Kidney epithelial cell (primary cell): ENCODE measurements at regions not wholly inside any gene's neighbourhood (a gene's known extent, or its start where the extent isn't known, plus 50 kb on each side); places are given as distances from the start of the nearest gene placed in this dataset.

Experiments
- DNase-seq: peaks from one replicate; pipeline ENCODE4 v3.0.0-alpha.2; 2010; ENCODE audit warnings: low read depth
- H3K27me3 ChIP-seq: 2 replicates; pipeline ENCODE4 v1.6.0; 2011; ENCODE audit warnings: low read length; ENCODE audit not compliant: control insufficient read depth, insufficient read depth
- H3K36me3 ChIP-seq: 2 replicates; pipeline ENCODE4 v1.5.1; 2011; ENCODE audit warnings: low read length; ENCODE audit not compliant: control insufficient read depth, insufficient read depth
- H3K4me3 ChIP-seq: 2 replicates; pipeline ENCODE4 v1.5.1; 2011; ENCODE audit warnings: low read depth, mild to moderate bottlenecking, control low read depth, low read length
- TF ChIP-seq, protein P1 (sequence below): IDR thresholded peaks from 2 replicates; pipeline ENCODE4 v1.5.1; 2011; ENCODE audit warnings: mild to moderate bottlenecking, moderate library complexity, low read length, control low read depth, inconsistent platforms; ENCODE audit not compliant: insufficient read depth, poor library complexity, severe bottlenecking

GRCh38 chr9:106738109-106738508 is 124.9 kb upstream of the ZNF462 start:
- H3K36me3 ChIP-seq: no peaks in the 10 kb centered on the region
- no peak for DNase-seq
- TF ChIP-seq, protein P1, sequence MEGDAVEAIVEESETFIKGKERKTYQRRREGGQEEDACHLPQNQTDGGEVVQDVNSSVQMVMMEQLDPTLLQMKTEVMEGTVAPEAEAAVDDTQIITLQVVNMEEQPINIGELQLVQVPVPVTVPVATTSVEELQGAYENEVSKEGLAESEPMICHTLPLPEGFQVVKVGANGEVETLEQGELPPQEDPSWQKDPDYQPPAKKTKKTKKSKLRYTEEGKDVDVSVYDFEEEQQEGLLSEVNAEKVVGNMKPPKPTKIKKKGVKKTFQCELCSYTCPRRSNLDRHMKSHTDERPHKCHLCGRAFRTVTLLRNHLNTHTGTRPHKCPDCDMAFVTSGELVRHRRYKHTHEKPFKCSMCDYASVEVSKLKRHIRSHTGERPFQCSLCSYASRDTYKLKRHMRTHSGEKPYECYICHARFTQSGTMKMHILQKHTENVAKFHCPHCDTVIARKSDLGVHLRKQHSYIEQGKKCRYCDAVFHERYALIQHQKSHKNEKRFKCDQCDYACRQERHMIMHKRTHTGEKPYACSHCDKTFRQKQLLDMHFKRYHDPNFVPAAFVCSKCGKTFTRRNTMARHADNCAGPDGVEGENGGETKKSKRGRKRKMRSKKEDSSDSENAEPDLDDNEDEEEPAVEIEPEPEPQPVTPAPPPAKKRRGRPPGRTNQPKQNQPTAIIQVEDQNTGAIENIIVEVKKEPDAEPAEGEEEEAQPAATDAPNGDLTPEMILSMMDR: no peak
- H3K4me3 ChIP-seq: no peak overlapping the region
- H3K27me3 ChIP-seq: no peaks in the 10 kb centered on the region

DNA sequence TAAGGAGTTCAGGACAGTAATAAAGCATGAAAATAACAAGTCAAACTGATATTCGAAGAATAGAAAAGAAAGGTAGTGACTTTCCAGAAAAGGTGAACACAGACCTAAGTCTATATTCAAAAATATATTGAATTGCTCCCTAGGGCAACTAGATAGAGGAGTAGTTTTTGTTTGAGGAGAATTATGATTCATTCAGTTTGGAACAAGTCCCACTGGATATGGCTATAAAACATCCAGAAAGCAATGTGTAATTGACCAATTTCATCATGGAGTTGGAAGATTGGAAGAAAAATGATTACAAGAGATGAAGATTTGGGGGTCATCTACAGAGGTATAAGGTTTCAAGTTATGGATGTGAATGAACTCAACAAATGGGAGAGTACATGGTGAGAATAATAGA is 117.5 kb upstream of the ZNF462 start:
- Histone ChIP-seq H3K36me3 (no peaks in the 10 kb centered on the region), H3K27me3 (no peaks in the 10 kb centered on the region), H3K4me3 (no peak overlapping the region)
- TF ChIP-seq, protein P1: no peak
- DNase-seq: no peak

- TF ChIP-seq, protein P1: no peak
- Histone ChIP-seq H3K36me3 (no peaks in the 10 kb centered on the region), H3K4me3 (no peak overlapping the region), H3K27me3 (no peaks in the 10 kb centered on the region)
- no peak for DNase-seq
Observed at GRCh38 chr9:106745876-106746275, 117.1 kb upstream of the ZNF462 start.

DNA sequence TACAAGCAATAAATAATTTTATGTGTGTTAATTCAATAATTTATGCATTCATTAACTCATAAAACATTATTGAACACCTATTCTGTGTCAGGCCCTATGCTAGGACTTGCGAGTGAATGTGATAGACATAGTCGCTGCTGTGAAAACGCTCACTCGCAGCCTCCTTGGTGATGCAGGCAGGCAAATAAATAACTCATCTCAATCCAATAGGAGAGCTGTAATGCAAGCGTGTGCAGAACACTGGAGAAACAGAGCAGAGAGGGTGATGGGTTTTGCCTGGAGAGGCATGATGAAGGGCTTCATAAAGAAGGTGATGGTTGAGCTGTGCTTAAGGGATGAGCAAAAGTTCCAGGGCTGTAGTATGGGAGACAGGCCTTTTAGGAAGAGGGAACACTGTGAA is 111.3 kb upstream of the ZNF462 start:
- TF ChIP-seq, protein P1: no peak

DNA sequence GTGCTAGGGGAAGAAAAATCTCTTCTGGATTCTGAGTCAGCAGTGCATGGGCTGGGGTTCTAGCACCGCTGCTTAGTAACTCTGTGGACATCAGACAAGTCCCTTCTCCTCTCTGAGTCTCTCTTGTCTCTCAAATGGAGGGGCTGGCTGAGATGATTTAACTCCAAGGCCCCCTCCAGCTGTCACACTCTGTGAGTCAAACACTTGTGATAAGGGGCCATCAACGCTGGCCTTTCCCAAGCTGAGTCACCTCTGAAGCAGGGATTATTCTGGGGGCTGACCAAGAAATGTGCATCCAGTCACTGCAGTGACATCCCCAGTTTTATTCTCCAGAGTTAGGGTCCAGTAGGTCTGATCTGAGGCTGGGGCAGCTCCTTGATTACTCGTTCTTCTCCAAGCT is 110.4 kb upstream of the ZNF462 start:
- Histone ChIP-seq H3K27me3 (no peaks in the 10 kb centered on the region), H3K36me3 (no peaks in the 10 kb centered on the region), H3K4me3 (no peak overlapping the region)
- no peak for DNase-seq
- TF ChIP-seq, protein P1: no peak

More for the DNA sequence above, 111.3 kb upstream of the ZNF462 start:
- DNase-seq: no peak
- no peaks in the 10 kb centered on the region for H3K36me3 ChIP-seq
- no peak overlapping the region for H3K4me3 ChIP-seq
- H3K27me3 ChIP-seq: no peaks in the 10 kb centered on the region

DNA sequence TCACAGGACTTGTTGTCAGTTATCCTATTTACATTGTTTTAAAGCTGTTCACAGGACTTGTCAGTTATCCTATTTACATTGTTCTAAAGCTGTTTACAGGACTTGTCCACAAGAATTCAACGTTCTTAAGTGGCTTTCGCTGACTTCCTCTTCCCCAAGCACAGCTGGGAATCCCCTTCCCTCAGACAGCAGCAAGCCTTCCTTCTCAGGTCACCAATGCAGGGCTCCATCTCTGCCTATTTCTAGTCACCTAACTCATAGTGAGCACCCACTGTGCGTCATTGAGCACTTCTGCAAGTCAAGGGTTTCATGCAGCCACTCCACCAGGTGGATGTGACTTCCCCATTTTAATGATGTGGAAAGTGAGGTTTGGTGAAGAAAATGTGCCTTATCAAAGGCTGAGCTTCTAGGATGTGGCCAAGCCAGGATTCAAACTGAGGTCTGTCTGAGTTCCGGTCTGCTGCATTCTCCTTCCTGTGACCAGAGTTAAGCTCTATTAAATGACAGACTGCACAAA is 109.8 kb upstream of the ZNF462 start:
- no peak overlapping the region for H3K4me3 ChIP-seq
- no peaks in the 10 kb centered on the region for H3K36me3 ChIP-seq
- no peak for DNase-seq
- no peaks in the 10 kb centered on the region for H3K27me3 ChIP-seq
- TF ChIP-seq, protein P1: no peak
